HEK293 (cell line): ENCODE measurements at regions not wholly inside any gene's neighbourhood (a gene's known extent, or its start where the extent isn't known, plus 50 kb on each side); places are given as distances from the start of the nearest gene placed in this dataset.

Experiments used
- CTCF ChIA-PET: fragments of 350-600 bp; formaldehyde crosslinking; extraction: SDS; loops from one replicate; lab custom pipeline; 2021; ENCODE audit warnings: antibody characterized with exemption; lab: Yijun Ruan, JAX
- POLR2A ChIA-PET: fragments of 300-600 bp; formaldehyde crosslinking; extraction: SDS; loops from one replicate; lab custom pipeline; 2020; ENCODE audit warnings: antibody characterized with exemption, inconsistent platforms; lab: Yijun Ruan, JAX
- H3K27ac ChIP-seq: fragments of 200-500 bp; sonication (Bioruptor generic); 2 replicates; pipeline ENCODE4 v1.5.1; 2014; ENCODE audit warnings: low read depth, low read length, control low read depth, inconsistent platforms; ENCODE audit errors: extremely low read depth
- H3K36me3 ChIP-seq, 2 experiments: fragments of 200-500 bp in 1 of 2; sonication (Bioruptor generic) in 1 of 2; 1 replicate in 1 of 2; 2 replicates in 1 of 2; pipeline ENCODE4 v1.5.1; 2014 to 2017; ENCODE audit warnings: inconsistent platforms in 2 of 2, low read length in 2 of 2; ENCODE audit not compliant: control insufficient read depth in 2 of 2, insufficient read depth in 1 of 2
- H3K4me1 ChIP-seq: fragments of 200-500 bp; sonication (Bioruptor generic); 2 replicates; pipeline ENCODE4 v1.5.1; 2014; ENCODE audit warnings: mild to moderate bottlenecking, low read length, inconsistent platforms; ENCODE audit not compliant: control insufficient read depth, insufficient read depth
- H3K4me3 ChIP-seq: 2 replicates; pipeline ENCODE4 v1.5.1; 2011; ENCODE audit warnings: low read depth, mild to moderate bottlenecking, control low read depth, low read length, moderate library complexity
- H3K9me3 ChIP-seq: fragments of 200-500 bp; sonication (Bioruptor generic); 2 replicates; pipeline ENCODE4 v1.5.1; 2014; ENCODE audit warnings: low read depth, low read length, inconsistent platforms; ENCODE audit not compliant: control insufficient read depth, insufficient read depth
- ELK4 ChIP-seq: IDR thresholded peaks from 2 replicates; pipeline ENCODE4 v1.6.1; 2011; ENCODE audit warnings: mild to moderate bottlenecking, low read depth, low read length, borderline replicate concordance
- FEZF1 ChIP-seq: fragments of 450-650 bp; formaldehyde crosslinking; IDR thresholded peaks from 2 replicates; pipeline ENCODE4 v1.5.1; 2016; ENCODE audit warnings: missing biosample characterization, missing genetic modification characterization
- HOXD13 ChIP-seq: sonication (generic); formaldehyde crosslinking; IDR thresholded peaks from 2 replicates; pipeline ENCODE4 v1.8.0; 2022; ENCODE audit warnings: missing genetic modification reagents, borderline replicate concordance
- KLF1 ChIP-seq: fragments of 450-650 bp; formaldehyde crosslinking; IDR thresholded peaks from 2 replicates; pipeline ENCODE4 v1.5.1; 2016; ENCODE audit warnings: missing biosample characterization, missing genetic modification characterization
- KLF10 ChIP-seq: fragments of 450-650 bp; IDR thresholded peaks from 2 replicates; pipeline ENCODE4 v1.5.1; 2018; ENCODE audit warnings: missing biosample characterization, mild to moderate bottlenecking, missing genetic modification characterization
- KLF9 ChIP-seq: fragments of 450-650 bp; formaldehyde crosslinking; IDR thresholded peaks from 2 replicates; pipeline ENCODE4 v1.5.1; 2016; ENCODE audit warnings: missing biosample characterization, missing genetic modification characterization, low read depth
- PRDM1 ChIP-seq: fragments of 450-650 bp; formaldehyde crosslinking; IDR thresholded peaks from 2 replicates; pipeline ENCODE4; 2016; ENCODE audit warnings: missing biosample characterization, missing genetic modification characterization
- ZBTB11 ChIP-seq: fragments of 450-650 bp; formaldehyde crosslinking; conservative IDR thresholded peaks from 2 replicates; pipeline ENCODE4 v1.5.1; 2016; ENCODE audit warnings: low read depth, missing biosample characterization, missing genetic modification characterization
- ZBTB48 ChIP-seq: fragments of 450-650 bp; formaldehyde crosslinking; IDR thresholded peaks from 2 replicates; pipeline ENCODE4 v1.5.1; 2016; ENCODE audit warnings: missing biosample characterization, missing genetic modification characterization
- ZEB2 ChIP-seq: fragments of 450-650 bp; formaldehyde crosslinking; IDR thresholded peaks from 2 replicates; pipeline ENCODE4 v1.5.1; 2016; ENCODE audit warnings: missing biosample characterization, missing genetic modification characterization
- ZNF24 ChIP-seq: fragments of 450-650 bp; formaldehyde crosslinking; IDR thresholded peaks from 2 replicates; pipeline ENCODE4 v1.5.1; 2016; ENCODE audit warnings: missing biosample characterization, missing genetic modification characterization
- ZNF311 ChIP-seq: fragments of 450-650 bp; formaldehyde crosslinking; IDR thresholded peaks from 2 replicates; pipeline ENCODE4 v1.5.1; 2017; ENCODE audit warnings: missing biosample characterization, missing genetic modification characterization, borderline replicate concordance
- ZNF362 ChIP-seq: fragments of 450-650 bp; formaldehyde crosslinking; IDR thresholded peaks from 2 replicates; pipeline ENCODE4 v1.5.1; 2016; ENCODE audit warnings: missing biosample characterization, missing genetic modification characterization
- ZNF37A ChIP-seq: fragments of 450-650 bp; IDR thresholded peaks from 2 replicates; pipeline ENCODE4 v1.5.1; 2018; ENCODE audit warnings: missing biosample characterization, missing genetic modification characterization
- ZNF404 ChIP-seq: fragments of 450-650 bp; formaldehyde crosslinking; IDR thresholded peaks from 2 replicates; pipeline ENCODE4 v1.5.1; 2017; ENCODE audit warnings: missing biosample characterization, missing genetic modification characterization
- ZNF416 ChIP-seq: fragments of 450-650 bp; formaldehyde crosslinking; IDR thresholded peaks from 2 replicates; pipeline ENCODE4 v1.5.1; 2016; ENCODE audit warnings: missing biosample characterization, missing genetic modification characterization
- ZNF449 ChIP-seq: fragments of 450-650 bp; formaldehyde crosslinking; IDR thresholded peaks from 2 replicates; pipeline ENCODE4 v1.5.1; 2017; ENCODE audit warnings: missing biosample characterization, mild to moderate bottlenecking, missing genetic modification characterization, moderate library complexity
- ZNF48 ChIP-seq: fragments of 450-650 bp; formaldehyde crosslinking; IDR thresholded peaks from 2 replicates; pipeline ENCODE4 v1.5.1; 2016; ENCODE audit warnings: missing biosample characterization, missing genetic modification characterization
- ZNF548 ChIP-seq: fragments of 450-650 bp; formaldehyde crosslinking; IDR thresholded peaks from 2 replicates; pipeline ENCODE4 v1.5.1; 2016; ENCODE audit warnings: missing biosample characterization, missing genetic modification characterization
- ZNF555 ChIP-seq: fragments of 450-650 bp; formaldehyde crosslinking; conservative IDR thresholded peaks from 2 replicates; pipeline ENCODE4 v1.5.1; 2017; ENCODE audit warnings: missing biosample characterization, mild to moderate bottlenecking, missing genetic modification characterization, inconsistent platforms
- ZNF571 ChIP-seq: fragments of 450-650 bp; formaldehyde crosslinking; IDR thresholded peaks from 2 replicates; pipeline ENCODE4 v1.5.0; 2017; ENCODE audit warnings: missing biosample characterization, missing genetic modification characterization
- ZNF585B ChIP-seq: fragments of 450-650 bp; formaldehyde crosslinking; IDR thresholded peaks from 2 replicates; pipeline ENCODE4 v1.5.1; 2016; ENCODE audit warnings: missing biosample characterization, missing genetic modification characterization
- ZNF600 ChIP-seq: fragments of 450-650 bp; formaldehyde crosslinking; IDR thresholded peaks from 2 replicates; pipeline ENCODE4 v1.5.1; 2016; ENCODE audit warnings: missing biosample characterization, missing genetic modification characterization
- ZNF610 ChIP-seq: fragments of 450-650 bp; formaldehyde crosslinking; IDR thresholded peaks from 2 replicates; pipeline ENCODE4 v1.5.1; 2016; ENCODE audit warnings: missing biosample characterization, missing genetic modification characterization, borderline replicate concordance
- ZNF658 ChIP-seq: fragments of 450-650 bp; formaldehyde crosslinking; IDR thresholded peaks from 2 replicates; pipeline ENCODE4; 2016; ENCODE audit warnings: missing biosample characterization, missing genetic modification characterization
- ZNF707 ChIP-seq: fragments of 450-650 bp; formaldehyde crosslinking; IDR thresholded peaks from 2 replicates; pipeline ENCODE4 v1.5.1; 2016; ENCODE audit warnings: missing biosample characterization, missing genetic modification characterization
- ZNF768 ChIP-seq: fragments of 450-650 bp; formaldehyde crosslinking; IDR thresholded peaks from 2 replicates; pipeline ENCODE4 v1.5.1; 2018; ENCODE audit warnings: missing biosample characterization, mild to moderate bottlenecking, missing genetic modification characterization
- ZNF791 ChIP-seq: fragments of 450-650 bp; formaldehyde crosslinking; IDR thresholded peaks from 2 replicates; pipeline ENCODE4 v1.5.1; 2016; ENCODE audit warnings: missing biosample characterization, missing genetic modification characterization

GRCh38 chr6:95294043-95294442 is 283.3 kb upstream of the MANEA start:
- Histone ChIP-seq H3K27ac (no peak overlapping the region), H3K36me3 (no peaks in the 10 kb centered on the region), H3K4me1 (no peaks in the 10 kb centered on the region), H3K4me3 (no peak overlapping the region), H3K9me3 (no peaks in the 10 kb centered on the region)
- CTCF ChIA-PET = interaction anchor here (2.0 kb wide), 1 partner anchor 13 kb away, joined by 5 read pairs; no protein-coding TSS in a partner anchor
- no peak for TF ChIP-seq KLF1
- TF ChIP-seq ZNF571 (tag by site-specific recombination) = no peak
- TF ChIP-seq ZNF48 (tag by site-specific recombination) = no peak
- TF ChIP-seq ZNF37A (tag by site-specific recombination) = no peak
- no peak for TF ChIP-seq ZNF548
- POLR2A ChIA-PET = no interaction called here

GRCh38 chr6:95309545-95309944 is 267.8 kb upstream of the MANEA start:
- Histone ChIP-seq H3K27ac (no peak overlapping the region), H3K4me3 (no peak overlapping the region), H3K4me1 (no peaks in the 10 kb centered on the region), H3K9me3 (no peaks in the 10 kb centered on the region), H3K36me3 (no peaks in the 10 kb centered on the region)
- ChIA-PET CTCF (interaction anchor here (0.6 kb wide), 2 partner anchors 130 to 513 kb away, joined by 3 read pairs; no protein-coding TSS in a partner anchor), POLR2A (no interaction called here)
- TF ChIP-seq HOXD13 (CRISPR knock-in tag) (no peak), ZNF404 (tag by site-specific recombination) (no peak), KLF1 (no peak), ELK4 (no peak), FEZF1 (tag by site-specific recombination) (no peak), ZNF791 (no peak), ZNF585B (tag by site-specific recombination) (no peak), ZNF658 (tag by site-specific recombination) (no peak), ZBTB11 (no peak), ZNF707 (tag by site-specific recombination) (no peak), ZNF600 (no peak), ZNF416 (tag by site-specific recombination) (no peak), ZNF610 (no peak), KLF10 (no peak)

- Histone ChIP-seq H3K4me1 (no peaks in the 10 kb centered on the region), H3K9me3 (no peaks in the 10 kb centered on the region), H3K27ac (no peak overlapping the region), H3K36me3 (no peaks in the 10 kb centered on the region), H3K4me3 (no peak overlapping the region)
- ChIA-PET POLR2A (no interaction called here), CTCF (no interaction called here)
- no peak for TF ChIP-seq ZNF24 (tag by site-specific recombination)
- no peak for TF ChIP-seq KLF9
- TF ChIP-seq ZNF311 (tag by site-specific recombination) = no peak
- no peak for TF ChIP-seq PRDM1 (tag by site-specific recombination)
- TF ChIP-seq ZEB2 (tag by site-specific recombination) = no peak
- TF ChIP-seq ZNF768 (tag by site-specific recombination) = no peak
- no peak for TF ChIP-seq ZNF449 (tag by site-specific recombination)
- TF ChIP-seq ZNF707 (tag by site-specific recombination) = no peak
- TF ChIP-seq ZBTB48 (tag by site-specific recombination) = no peak
- no peak for TF ChIP-seq ZNF555 (tag by site-specific recombination)
- TF ChIP-seq ZNF362 (tag by site-specific recombination) = no peak
These were observed 259.2 kb upstream of the MANEA start for GRCh38 chr6:95318137-95318536.
